ENCODE measurements at regions not wholly inside any gene's neighbourhood (a gene's known extent, or its start where the extent isn't known, plus 50 kb on each side); places are given as distances from the start of the nearest gene placed in this dataset.

DNA sequence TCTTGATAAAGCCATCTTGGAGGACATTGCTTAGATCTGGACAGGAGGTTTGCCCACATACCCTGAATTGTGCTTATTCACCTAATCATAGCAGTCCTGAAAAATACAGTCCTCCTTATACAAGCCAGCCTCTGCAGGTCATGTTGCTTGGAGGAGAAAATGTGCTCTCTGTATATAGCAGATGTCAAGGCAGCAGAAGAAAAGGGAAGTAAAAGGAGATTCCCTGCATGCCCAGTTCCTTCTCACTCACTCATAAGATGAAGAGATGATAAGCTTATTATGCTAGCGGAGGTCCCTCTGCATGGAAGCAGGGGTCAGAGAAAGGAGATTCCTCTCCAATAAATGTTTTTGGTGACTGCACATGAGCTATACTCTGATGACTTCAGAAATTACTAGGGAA, 458.8 kb upstream of the ZMIZ1 start:
- Histone ChIP-seq H3K27ac (ENCODE audit: low read depth, low read length, poor library complexity, severe bottlenecking) (no peak overlapping the region), H3K36me3 (ENCODE audit: insufficient read depth, low read length) (no peaks in the 10 kb centered on the region), H4K20me1 (ENCODE audit: insufficient read depth, low read length) (no peaks in the 10 kb centered on the region), H3K79me2 (ENCODE audit: insufficient read depth, low read depth, low read length) (no peaks in the 10 kb centered on the region), H2AFZ (ENCODE audit: low read length) (no peak overlapping the region), H3K4me3 (ENCODE audit: low read depth, low read length, poor library complexity, severe bottlenecking) (no peak overlapping the region), H3K4me2 (ENCODE audit: low read length) (no peak overlapping the region), H3K4me1 (ENCODE audit: insufficient read depth, low read length, poor library complexity, severe bottlenecking) (no peaks in the 10 kb centered on the region), H3K9me3 (ENCODE audit: low read length) (peaks cover 7% of the 10 kb centered on the region; the same call in 1 of the 2 replicates), H3K9me2 (ENCODE audit: insufficient read depth, low read length) (no peaks in the 10 kb centered on the region)
- TF ChIP-seq, protein P1, sequence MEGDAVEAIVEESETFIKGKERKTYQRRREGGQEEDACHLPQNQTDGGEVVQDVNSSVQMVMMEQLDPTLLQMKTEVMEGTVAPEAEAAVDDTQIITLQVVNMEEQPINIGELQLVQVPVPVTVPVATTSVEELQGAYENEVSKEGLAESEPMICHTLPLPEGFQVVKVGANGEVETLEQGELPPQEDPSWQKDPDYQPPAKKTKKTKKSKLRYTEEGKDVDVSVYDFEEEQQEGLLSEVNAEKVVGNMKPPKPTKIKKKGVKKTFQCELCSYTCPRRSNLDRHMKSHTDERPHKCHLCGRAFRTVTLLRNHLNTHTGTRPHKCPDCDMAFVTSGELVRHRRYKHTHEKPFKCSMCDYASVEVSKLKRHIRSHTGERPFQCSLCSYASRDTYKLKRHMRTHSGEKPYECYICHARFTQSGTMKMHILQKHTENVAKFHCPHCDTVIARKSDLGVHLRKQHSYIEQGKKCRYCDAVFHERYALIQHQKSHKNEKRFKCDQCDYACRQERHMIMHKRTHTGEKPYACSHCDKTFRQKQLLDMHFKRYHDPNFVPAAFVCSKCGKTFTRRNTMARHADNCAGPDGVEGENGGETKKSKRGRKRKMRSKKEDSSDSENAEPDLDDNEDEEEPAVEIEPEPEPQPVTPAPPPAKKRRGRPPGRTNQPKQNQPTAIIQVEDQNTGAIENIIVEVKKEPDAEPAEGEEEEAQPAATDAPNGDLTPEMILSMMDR (conservative IDR thresholded peaks at IDR 0.05; ENCODE audit: low read length) = no peak
- no peak for TF ChIP-seq EZH2phosphoT487 (IDR thresholded peaks at IDR 0.05; ENCODE audit: borderline replicate concordance, low read depth, low read length)
- BruUV-seq (replicated peaks) = no TSS peak
- no peak for DNase-seq (ENCODE audit: low spot score)
- ChIA-PET POLR2A (no interaction called here), CTCF (ENCODE audit: unreplicated experiment) (no interaction called here)
- intact Hi-C loops (cut with micrococcal nuclease; ENCODE audit: unreplicated experiment) = no loop called here

DNA sequence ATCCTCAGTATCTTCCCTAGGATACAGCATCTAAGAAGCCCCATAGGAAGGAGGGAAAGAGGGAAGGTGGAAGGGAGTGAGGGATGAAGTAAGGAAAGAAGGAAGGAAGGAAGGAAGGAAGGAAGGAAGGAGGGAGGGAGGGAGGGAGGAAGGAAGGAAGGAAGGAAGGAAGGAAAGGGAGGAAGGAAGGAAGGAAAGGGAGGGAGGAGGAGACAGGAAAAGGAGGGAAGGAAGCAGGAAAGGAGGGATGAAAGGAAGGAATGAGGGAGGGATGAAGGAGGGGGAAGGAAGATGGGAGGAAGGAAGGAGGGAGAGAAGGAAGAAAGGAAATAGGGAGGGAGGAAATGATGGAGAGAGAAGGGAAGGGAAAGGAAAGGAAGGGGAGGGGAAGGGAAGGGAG, 455.6 kb upstream of the ZMIZ1 start:
- Histone ChIP-seq H3K4me2 (ENCODE audit: low read length) (no peak overlapping the region), H3K9me3 (ENCODE audit: low read length) (peaks cover 7% of the 10 kb centered on the region; the same call in 1 of the 2 replicates), H3K36me3 (ENCODE audit: insufficient read depth, low read length) (no peaks in the 10 kb centered on the region), H3K79me2 (ENCODE audit: insufficient read depth, low read depth, low read length) (no peaks in the 10 kb centered on the region), H3K4me3 (ENCODE audit: low read depth, low read length, poor library complexity, severe bottlenecking) (no peak overlapping the region), H3K9me2 (ENCODE audit: insufficient read depth, low read length) (no peaks in the 10 kb centered on the region), H4K20me1 (ENCODE audit: insufficient read depth, low read length) (no peaks in the 10 kb centered on the region), H3K4me1 (ENCODE audit: insufficient read depth, low read length, poor library complexity, severe bottlenecking) (no peaks in the 10 kb centered on the region), H2AFZ (ENCODE audit: low read length) (no peak overlapping the region), H3K27ac (ENCODE audit: low read depth, low read length, poor library complexity, severe bottlenecking) (no peak overlapping the region)
- DNase-seq (ENCODE audit: low spot score) = no peak
- TF ChIP-seq, protein P1 (conservative IDR thresholded peaks at IDR 0.05; ENCODE audit: low read length) = no peak
- TF ChIP-seq EZH2phosphoT487 (IDR thresholded peaks at IDR 0.05; ENCODE audit: borderline replicate concordance, low read depth, low read length) = no peak
- BruUV-seq (replicated peaks) = no TSS peak
- ChIA-PET POLR2A (no interaction called here), CTCF (ENCODE audit: unreplicated experiment) (no interaction called here)
- intact Hi-C loops (cut with micrococcal nuclease; ENCODE audit: unreplicated experiment) = no loop called here

DNA sequence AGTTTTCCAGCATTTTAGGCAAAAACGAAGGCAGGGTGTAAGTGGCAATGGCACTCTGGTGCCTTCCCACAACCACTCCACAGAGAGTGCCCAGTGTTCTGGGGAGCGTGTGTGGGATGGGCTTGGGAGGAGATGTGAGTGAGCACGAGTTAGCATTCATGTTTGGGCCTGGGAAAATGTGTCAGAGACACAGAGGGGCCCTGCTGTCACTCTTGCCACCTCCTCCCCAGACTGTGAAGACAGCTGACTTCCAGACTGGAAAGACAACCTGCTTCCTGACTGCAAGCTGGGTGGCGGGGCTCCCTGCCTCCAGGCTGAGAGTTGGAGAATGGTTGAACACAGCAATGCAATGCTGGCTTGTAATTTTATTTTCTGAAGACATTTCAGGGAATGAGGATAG, 454.5 kb upstream of the ZMIZ1 start:
- TF ChIP-seq, protein P1 (conservative IDR thresholded peaks at IDR 0.05; ENCODE audit: low read length) = no peak
- no peak for TF ChIP-seq EZH2phosphoT487 (IDR thresholded peaks at IDR 0.05; ENCODE audit: borderline replicate concordance, low read depth, low read length)
- POLR2A ChIA-PET = interaction anchor here (0.5 kb wide), 1 partner anchor 578 kb away, joined by 3 read pairs; no protein-coding TSS in a partner anchor
- BruUV-seq (replicated peaks) = no TSS peak

More for the DNA sequence above, 454.5 kb upstream of the ZMIZ1 start:
- H2AFZ ChIP-seq (ENCODE audit: low read length) = no peak overlapping the region
- H3K4me1 ChIP-seq (ENCODE audit: insufficient read depth, low read length, poor library complexity, severe bottlenecking) = no peaks in the 10 kb centered on the region
- no peaks in the 10 kb centered on the region for H3K79me2 ChIP-seq (ENCODE audit: insufficient read depth, low read depth, low read length)
- peaks cover under 1% of the 10 kb centered on the region; the same call in 1 of the 2 replicates for H3K9me3 ChIP-seq (ENCODE audit: low read length)
- no peak overlapping the region for H3K27ac ChIP-seq (ENCODE audit: low read depth, low read length, poor library complexity, severe bottlenecking)
- CTCF ChIA-PET (ENCODE audit: unreplicated experiment) = no interaction called here
- H3K4me3 ChIP-seq (ENCODE audit: low read depth, low read length, poor library complexity, severe bottlenecking) = no peak overlapping the region
- no peaks in the 10 kb centered on the region for H3K9me2 ChIP-seq (ENCODE audit: insufficient read depth, low read length)
- no peak overlapping the region for H3K4me2 ChIP-seq (ENCODE audit: low read length)
- intact Hi-C loops (cut with micrococcal nuclease; ENCODE audit: unreplicated experiment) = no loop called here
- no peaks in the 10 kb centered on the region for H4K20me1 ChIP-seq (ENCODE audit: insufficient read depth, low read length)
- DNase-seq (ENCODE audit: low spot score) = no peak
- no peaks in the 10 kb centered on the region for H3K36me3 ChIP-seq (ENCODE audit: insufficient read depth, low read length)

Data from OCI-LY7 (cell line).